ENCODE measurements at regions not wholly inside any gene's neighbourhood (a gene's known extent, or its start where the extent isn't known, plus 50 kb on each side); places are given as distances from the start of the nearest gene placed in this dataset.

DNA sequence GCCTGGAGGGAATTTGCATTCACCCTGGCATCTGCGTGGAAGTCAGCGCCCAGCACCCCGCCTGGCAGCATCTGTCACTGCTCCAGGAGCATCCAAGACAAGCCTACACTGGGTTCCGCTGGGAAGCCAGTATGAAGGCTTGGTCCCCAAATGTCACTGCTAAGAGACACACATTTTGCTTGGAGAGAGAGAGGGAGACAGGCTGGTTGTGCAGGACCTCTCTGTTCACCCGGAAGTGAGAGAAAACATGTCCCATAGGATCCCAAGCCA is 119.5 kb downstream of the SEC23IP start:
- peaks cover 20 to 65% (median 54%) of the 10 kb centered on the region in 5 donors for H3K27me3 Mint-ChIP-seq
- H3K4me3 ChIP-seq (ENCODE audit: low read length) = no peak overlapping the region
- intact Hi-C loops (cut with micrococcal nuclease) = no loop called here
- no peaks in the 10 kb centered on the region for H3K9me3 ChIP-seq (ENCODE audit: control insufficient read depth in 2 of 3, low read length in 3 of 3)
- no peaks in the 10 kb centered on the region for H3K4me1 Mint-ChIP-seq
- no peak overlapping the region for H3K4me3 Mint-ChIP-seq
- H3K4me1 ChIP-seq (ENCODE audit: control insufficient read depth in 2 of 2, insufficient read depth in 2 of 2, low read length in 2 of 2) = no peaks in the 10 kb centered on the region
- no peak overlapping the region for H3K27ac ChIP-seq (ENCODE audit: low read depth, low read length)
- no peaks in the 10 kb centered on the region for H3K36me3 Mint-ChIP-seq
- H3K36me3 ChIP-seq (ENCODE audit: control insufficient read depth in 2 of 3, insufficient read depth in 3 of 3, low read length in 3 of 3) = no peaks in the 10 kb centered on the region
- ChIA-PET POLR2A (no interaction called here), CTCF (no interaction called here)
- H3K9me3 Mint-ChIP-seq = peaks cover 0 to 2% (median 0%) of the 10 kb centered on the region in 11 donors
- H3K27me3 ChIP-seq (ENCODE audit: control insufficient read depth in 2 of 2, insufficient read depth in 2 of 2, low read length in 2 of 2) = peaks cover 3 to 7% of the 10 kb centered on the region in 2 donors
- DNase-seq = no peak
- no peak overlapping the region for H3K27ac Mint-ChIP-seq
- ATAC-seq = no peak

DNA sequence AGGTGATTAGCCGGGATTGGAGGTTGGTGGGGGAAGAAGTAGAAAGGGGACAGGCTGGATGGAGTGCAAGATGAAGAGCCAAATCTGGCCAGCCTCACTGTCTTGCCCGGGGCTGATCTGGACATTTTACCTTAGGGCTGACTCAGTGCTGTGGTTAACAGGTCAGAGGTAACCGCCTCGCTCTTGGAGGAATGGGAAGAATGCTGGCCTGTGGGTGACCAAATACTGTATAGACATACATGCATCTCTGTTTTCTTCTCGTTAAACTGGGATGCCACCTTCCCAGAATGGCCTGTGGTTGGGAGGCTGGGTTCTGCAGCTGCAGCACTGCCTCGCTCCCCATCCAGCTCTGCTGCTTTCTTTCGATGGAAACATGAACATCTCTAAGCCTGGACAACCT is 120.0 kb downstream of the SEC23IP start:
- Mint-ChIP-seq H3K4me3 (no peak overlapping the region), H3K36me3 (no peaks in the 10 kb centered on the region), H3K4me1 (no peaks in the 10 kb centered on the region), H3K9me3 (peaks cover 0 to 2% (median 0%) of the 10 kb centered on the region in 11 donors), H3K27me3 (peaks cover 20 to 65% (median 53%) of the 10 kb centered on the region in 5 donors), H3K27ac (no peak overlapping the region)
- Histone ChIP-seq H3K36me3 (ENCODE audit: control insufficient read depth in 2 of 3, insufficient read depth in 3 of 3, low read length in 3 of 3) (no peaks in the 10 kb centered on the region), H3K27me3 (ENCODE audit: control insufficient read depth in 2 of 2, insufficient read depth in 2 of 2, low read length in 2 of 2) (peaks cover 3 to 7% of the 10 kb centered on the region in 2 donors), H3K27ac (ENCODE audit: low read depth, low read length) (no peak overlapping the region), H3K9me3 (ENCODE audit: control insufficient read depth in 2 of 3, low read length in 3 of 3) (no peaks in the 10 kb centered on the region), H3K4me3 (ENCODE audit: low read length) (no peak overlapping the region), H3K4me1 (ENCODE audit: control insufficient read depth in 2 of 2, insufficient read depth in 2 of 2, low read length in 2 of 2) (no peaks in the 10 kb centered on the region)
- no peak for DNase-seq
- POLR2A ChIA-PET = no interaction called here
- no peak for ATAC-seq
- intact Hi-C loops (cut with micrococcal nuclease) = no loop called here
- CTCF ChIA-PET = no interaction called here

DNA sequence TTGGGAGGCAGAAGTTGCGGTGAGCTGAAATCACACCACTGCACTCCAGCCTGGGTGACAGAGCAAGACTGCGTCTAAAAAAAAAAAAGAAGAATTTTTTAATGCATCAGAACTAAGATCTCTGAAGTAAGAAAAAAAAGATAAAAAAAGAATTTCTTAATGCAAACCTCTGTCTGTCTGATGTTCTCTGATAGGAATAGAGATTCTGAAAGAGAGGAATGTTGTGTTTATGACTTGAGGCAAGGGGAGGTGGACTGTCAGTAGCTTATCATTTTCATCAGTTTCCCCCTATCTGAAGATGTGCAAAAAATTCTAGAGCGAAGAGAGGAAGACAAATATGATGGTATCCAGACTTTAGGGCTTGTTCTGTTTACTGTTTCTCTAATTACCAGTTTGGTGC is 121.5 kb downstream of the SEC23IP start:
- ATAC-seq = no peak
- ChIA-PET POLR2A (no interaction called here), CTCF (no interaction called here)
- Histone ChIP-seq H3K27ac (ENCODE audit: low read depth, low read length) (no peak overlapping the region), H3K27me3 (ENCODE audit: control insufficient read depth in 2 of 2, insufficient read depth in 2 of 2, low read length in 2 of 2) (peaks cover 3 to 7% of the 10 kb centered on the region in 2 donors), H3K4me1 (ENCODE audit: control insufficient read depth in 2 of 2, insufficient read depth in 2 of 2, low read length in 2 of 2) (no peaks in the 10 kb centered on the region), H3K36me3 (ENCODE audit: control insufficient read depth in 2 of 3, insufficient read depth in 3 of 3, low read length in 3 of 3) (no peaks in the 10 kb centered on the region), H3K9me3 (ENCODE audit: control insufficient read depth in 2 of 3, low read length in 3 of 3) (no peaks in the 10 kb centered on the region), H3K4me3 (ENCODE audit: low read length) (no peak overlapping the region)
- Mint-ChIP-seq H3K4me3 (no peak overlapping the region), H3K4me1 (no peaks in the 10 kb centered on the region), H3K27ac (no peak overlapping the region), H3K27me3 (peaks cover 26 to 62% (median 54%) of the 10 kb centered on the region in 5 donors), H3K9me3 (peaks cover 0 to 2% (median 0%) of the 10 kb centered on the region in 11 donors), H3K36me3 (no peaks in the 10 kb centered on the region)
- no peak for DNase-seq
- intact Hi-C loops (cut with micrococcal nuclease) = no loop called here

DNA sequence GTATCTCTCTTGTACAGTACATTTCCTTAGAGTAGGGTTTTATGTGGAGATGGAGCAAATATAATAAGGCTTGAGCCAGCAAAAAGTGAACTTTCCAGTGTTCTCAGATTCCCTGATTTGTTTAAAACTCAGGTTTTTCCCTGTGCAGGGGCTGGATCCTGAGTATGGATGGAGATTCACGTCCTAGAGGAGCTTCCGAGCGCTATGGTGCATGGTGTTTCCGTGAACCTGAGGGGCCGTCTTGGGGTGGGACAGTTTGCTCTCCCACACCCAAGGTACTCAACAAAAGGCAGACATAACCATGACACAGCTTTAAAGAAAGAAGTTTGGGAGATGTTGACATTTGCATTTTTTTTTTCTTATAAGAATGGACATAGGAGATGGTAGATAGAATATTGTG is 122.5 kb downstream of the SEC23IP start:
- H3K27me3 Mint-ChIP-seq = peaks cover 28 to 62% (median 53%) of the 10 kb centered on the region in 5 donors

DNA sequence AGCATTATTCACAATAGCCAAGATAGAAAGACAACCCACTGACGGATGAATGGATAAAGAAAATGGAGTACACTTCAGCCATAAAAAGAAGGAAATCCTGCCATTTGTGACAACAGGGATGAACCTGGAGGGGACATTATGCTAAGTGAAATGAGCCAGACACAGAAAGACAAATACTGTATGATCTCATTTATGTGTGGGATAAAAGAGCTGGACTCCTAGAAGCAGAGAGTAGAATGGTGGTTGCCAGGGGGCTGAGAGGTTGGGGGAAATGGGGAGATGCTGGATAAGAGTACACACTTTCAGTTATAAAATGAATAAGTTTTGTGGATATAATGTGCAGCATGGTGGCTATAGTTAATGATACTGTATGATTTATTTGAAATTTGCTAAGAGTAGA is 124.4 kb downstream of the SEC23IP start:
- H3K27ac ChIP-seq (ENCODE audit: low read depth, low read length) = no peak overlapping the region
- ATAC-seq = no peak
- Mint-ChIP-seq H3K4me3 (no peak overlapping the region), H3K27me3 (peaks cover 23 to 56% (median 47%) of the 10 kb centered on the region in 5 donors), H3K4me1 (no peaks in the 10 kb centered on the region), H3K36me3 (no peaks in the 10 kb centered on the region), H3K9me3 (peaks cover 0 to 3% (median 0%) of the 10 kb centered on the region in 11 donors), H3K27ac (no peak overlapping the region)
- H3K4me3 ChIP-seq (ENCODE audit: low read length) = no peak overlapping the region
- H3K36me3 ChIP-seq (ENCODE audit: control insufficient read depth in 2 of 3, insufficient read depth in 3 of 3, low read length in 3 of 3) = no peaks in the 10 kb centered on the region
- H3K9me3 ChIP-seq (ENCODE audit: control insufficient read depth in 2 of 3, low read length in 3 of 3) = no peaks in the 10 kb centered on the region
- no peak for DNase-seq
- peaks cover 3 to 4% of the 10 kb centered on the region in 2 donors for H3K27me3 ChIP-seq (ENCODE audit: control insufficient read depth in 2 of 2, insufficient read depth in 2 of 2, low read length in 2 of 2)
- POLR2A ChIA-PET = no interaction called here
- intact Hi-C loops (cut with micrococcal nuclease) = no loop called here
- no peaks in the 10 kb centered on the region for H3K4me1 ChIP-seq (ENCODE audit: control insufficient read depth in 2 of 2, insufficient read depth in 2 of 2, low read length in 2 of 2)
- CTCF ChIA-PET = no interaction called here

More for the DNA sequence above, 122.5 kb downstream of the SEC23IP start:
- no peak for ATAC-seq
- H3K27ac ChIP-seq (ENCODE audit: low read depth, low read length) = no peak overlapping the region
- peaks cover 0 to 2% (median 0%) of the 10 kb centered on the region in 11 donors for H3K9me3 Mint-ChIP-seq
- H3K4me1 Mint-ChIP-seq = no peaks in the 10 kb centered on the region
- DNase-seq = no peak
- no peak overlapping the region for H3K4me3 Mint-ChIP-seq
- no peak overlapping the region for H3K27ac Mint-ChIP-seq
- no peaks in the 10 kb centered on the region for H3K36me3 Mint-ChIP-seq
- H3K4me1 ChIP-seq (ENCODE audit: control insufficient read depth in 2 of 2, insufficient read depth in 2 of 2, low read length in 2 of 2) = no peaks in the 10 kb centered on the region
- no peaks in the 10 kb centered on the region for H3K9me3 ChIP-seq (ENCODE audit: control insufficient read depth in 2 of 3, low read length in 3 of 3)
- H3K27me3 ChIP-seq (ENCODE audit: control insufficient read depth in 2 of 2, insufficient read depth in 2 of 2, low read length in 2 of 2) = peaks cover 3 to 7% of the 10 kb centered on the region in 2 donors
- intact Hi-C loops (cut with micrococcal nuclease) = no loop called here
- no peaks in the 10 kb centered on the region for H3K36me3 ChIP-seq (ENCODE audit: control insufficient read depth in 2 of 3, insufficient read depth in 3 of 3, low read length in 3 of 3)
- H3K4me3 ChIP-seq (ENCODE audit: low read length) = no peak overlapping the region
- CTCF ChIA-PET = no interaction called here
- POLR2A ChIA-PET = no interaction called here

DNA sequence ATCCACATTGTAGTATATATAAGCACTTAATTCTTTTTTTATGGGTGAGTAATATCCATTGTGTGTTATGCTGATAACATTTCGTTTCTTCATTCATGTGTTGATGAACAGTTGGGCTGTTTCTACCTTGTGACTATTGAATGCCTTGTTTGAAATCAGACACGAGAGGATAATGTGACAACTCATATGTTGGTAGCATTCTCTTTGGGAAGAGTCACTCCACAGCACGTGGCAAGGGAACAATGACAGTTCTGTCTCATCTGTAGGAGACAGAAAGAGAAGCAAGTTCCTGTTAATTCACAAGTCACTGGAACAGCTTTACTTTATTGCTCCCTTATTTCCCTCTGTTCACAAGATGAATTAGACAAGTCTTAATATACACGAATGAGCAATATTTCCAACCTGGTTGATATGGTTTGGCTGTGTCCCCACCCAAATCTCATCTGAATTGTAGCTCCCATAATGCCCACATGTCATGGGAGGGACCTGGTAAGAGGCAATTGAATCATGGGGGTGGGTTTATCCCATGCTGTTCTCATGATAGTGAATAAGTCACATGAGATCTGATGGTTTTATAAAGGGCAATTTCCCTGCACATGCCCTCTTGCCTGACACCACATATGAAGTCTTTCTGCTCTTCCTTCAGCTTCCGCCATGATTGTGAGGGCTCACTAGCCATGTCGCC is 125.3 kb downstream of the SEC23IP start:
- H3K4me1 Mint-ChIP-seq = no peaks in the 10 kb centered on the region
- Histone ChIP-seq H3K4me3 (ENCODE audit: low read length) (no peak overlapping the region), H3K36me3 (ENCODE audit: control insufficient read depth in 2 of 3, insufficient read depth in 3 of 3, low read length in 3 of 3) (no peaks in the 10 kb centered on the region), H3K9me3 (ENCODE audit: control insufficient read depth in 2 of 3, low read length in 3 of 3) (no peaks in the 10 kb centered on the region), H3K27ac (ENCODE audit: low read depth, low read length) (no peak overlapping the region), H3K27me3 (ENCODE audit: control insufficient read depth in 2 of 2, insufficient read depth in 2 of 2, low read length in 2 of 2) (peaks cover 0 to 3% of the 10 kb centered on the region in 2 donors), H3K4me1 (ENCODE audit: control insufficient read depth in 2 of 2, insufficient read depth in 2 of 2, low read length in 2 of 2) (no peaks in the 10 kb centered on the region)
- no peaks in the 10 kb centered on the region for H3K36me3 Mint-ChIP-seq
- DNase-seq (no peak), ATAC-seq (no peak)
- H3K4me3 Mint-ChIP-seq = no peak overlapping the region
- H3K27me3 Mint-ChIP-seq = peaks cover 22 to 53% (median 46%) of the 10 kb centered on the region in 5 donors
- ChIA-PET CTCF (no interaction called here), POLR2A (no interaction called here)
- H3K27ac Mint-ChIP-seq = no peak overlapping the region
- intact Hi-C loops (cut with micrococcal nuclease) = no loop called here
- H3K9me3 Mint-ChIP-seq = peaks cover 0 to 4% (median 2%) of the 10 kb centered on the region in 11 donors

DNA sequence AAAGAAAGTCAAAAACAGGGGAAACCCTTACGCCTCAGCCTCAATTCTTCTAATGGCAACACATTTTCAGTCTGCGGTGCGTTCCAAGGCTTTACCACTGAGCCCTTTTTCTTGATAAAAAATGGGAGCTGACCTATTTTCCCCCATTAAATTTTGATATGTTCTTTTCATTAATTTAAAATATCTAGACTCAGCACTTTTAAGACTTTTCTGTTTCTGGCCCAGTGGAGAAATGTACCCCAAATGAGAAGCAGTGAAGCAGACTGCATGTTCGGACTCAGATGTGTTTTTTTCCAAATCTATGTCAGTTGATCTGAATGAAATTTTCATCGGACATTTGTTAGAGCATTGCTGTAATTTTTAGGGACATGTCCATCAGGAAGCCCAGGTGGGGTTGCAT is 126.2 kb downstream of the SEC23IP start:
- peaks cover 22 to 57% (median 48%) of the 10 kb centered on the region in 5 donors for H3K27me3 Mint-ChIP-seq
- POLR2A ChIA-PET = no interaction called here
- H3K9me3 ChIP-seq (ENCODE audit: control insufficient read depth in 2 of 3, low read length in 3 of 3) = no peaks in the 10 kb centered on the region
- H3K27ac ChIP-seq (ENCODE audit: low read depth, low read length) = no peak overlapping the region
- no peaks in the 10 kb centered on the region for H3K36me3 Mint-ChIP-seq
- H3K4me1 ChIP-seq (ENCODE audit: control insufficient read depth in 2 of 2, insufficient read depth in 2 of 2, low read length in 2 of 2) = no peaks in the 10 kb centered on the region
- H3K4me1 Mint-ChIP-seq = no peaks in the 10 kb centered on the region
- no peak overlapping the region for H3K27ac Mint-ChIP-seq
- H3K9me3 Mint-ChIP-seq = peaks cover 0 to 4% (median 1%) of the 10 kb centered on the region in 11 donors
- ATAC-seq (no peak), DNase-seq (no peak)
- intact Hi-C loops (cut with micrococcal nuclease) = no loop called here
- CTCF ChIA-PET = no interaction called here
- H3K27me3 ChIP-seq (ENCODE audit: control insufficient read depth in 2 of 2, insufficient read depth in 2 of 2, low read length in 2 of 2) = peaks cover 0 to 3% of the 10 kb centered on the region in 2 donors
- no peaks in the 10 kb centered on the region for H3K36me3 ChIP-seq (ENCODE audit: control insufficient read depth in 2 of 3, insufficient read depth in 3 of 3, low read length in 3 of 3)
- H3K4me3 Mint-ChIP-seq = no peak overlapping the region
- no peak overlapping the region for H3K4me3 ChIP-seq (ENCODE audit: low read length)

All from naive thymus-derived CD4-positive, alpha-beta T cell (primary cell).